ENCODE measurements at regions not wholly inside any gene's neighbourhood (a gene's known extent, or its start where the extent isn't known, plus 50 kb on each side); places are given as distances from the start of the nearest gene placed in this dataset.

DNA sequence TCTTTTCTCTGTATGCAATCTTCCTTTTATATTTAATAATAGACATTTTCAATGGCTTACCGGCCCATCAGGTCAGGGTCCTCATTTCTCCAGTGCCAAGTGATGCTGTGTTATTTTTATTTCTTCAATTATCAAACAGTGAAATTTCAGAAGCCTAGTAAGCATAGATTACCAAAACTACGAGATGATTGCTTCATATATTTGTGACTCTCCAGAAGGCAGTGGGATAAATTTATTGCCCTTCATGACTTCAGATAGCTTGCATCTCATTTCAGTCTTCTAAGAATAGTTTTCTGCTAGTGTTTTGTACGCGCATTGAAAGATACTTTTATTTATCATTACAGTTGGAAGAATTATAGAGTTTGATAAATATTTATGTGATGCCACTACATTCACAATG, 139.6 kb downstream of the FAT3 start:
- no CpG with 5 or more reads among the region's 4 CpGs for WGBS (ENCODE audit: extremely low coverage, insufficient read length, low lambda C conversion rate)
- H4K8ac ChIP-seq (replicated peaks; ENCODE audit: insufficient read length, low read depth, low read length), result no peak overlapping the region
- no peaks in the 10 kb centered on the region for H4K20me1 ChIP-seq (ENCODE audit: control insufficient read depth, insufficient read depth, insufficient read length)
- H2AK5ac ChIP-seq (ENCODE audit: insufficient read length, low read length), result no peak overlapping the region
- H3K4me3 Mint-ChIP-seq, result no peak overlapping the region
- peaks cover 3% of the 10 kb centered on the region; the same call in 1 of the 2 replicates for H3K4me1 ChIP-seq (ENCODE audit: insufficient read depth, low read length)
- no peaks in the 10 kb centered on the region for H3K9me3 ChIP-seq (ENCODE audit: control insufficient read depth, low read depth, low read length)
- H3K27ac Mint-ChIP-seq, result no peak overlapping the region
- H3K27me3 ChIP-seq (ENCODE audit: insufficient read depth, low read length), result no peaks in the 10 kb centered on the region
- H2BK120ac ChIP-seq (ENCODE audit: low read depth, low read length, poor library complexity, severe bottlenecking), result no peak overlapping the region
- H3K79me1 ChIP-seq (ENCODE audit: insufficient read depth, low read depth, low read length, poor library complexity, severe bottlenecking), result no peaks in the 10 kb centered on the region
- H3K4me2 ChIP-seq (ENCODE audit: insufficient read depth, insufficient read length, low read length), result no peak overlapping the region
- no peak overlapping the region for H2BK12ac ChIP-seq (ENCODE audit: insufficient read length, low read depth, low read length)
- H3K23ac ChIP-seq (ENCODE audit: insufficient read length, low read depth, low read length), result no peak overlapping the region
- no peak for TF ChIP-seq CTCF (conservative IDR thresholded peaks at IDR 0.05)
- H3K4ac ChIP-seq (ENCODE audit: low read depth, low read length), result no peak overlapping the region
- H3K9me3 Mint-ChIP-seq, result no peaks in the 10 kb centered on the region
- H3K56ac ChIP-seq (ENCODE audit: insufficient read length, low read depth, low read length), result no peak overlapping the region
- no peak overlapping the region for H2BK15ac ChIP-seq (ENCODE audit: low read depth, low read length)
- no peak overlapping the region for H2BK20ac ChIP-seq (ENCODE audit: low read depth, low read length, poor library complexity, severe bottlenecking)
- 0 out of 7 replicates have a peak, but pooled peaks cover 0 to 3% (median 0%) of the 10 kb centered on the region in 3 experiments for H3K36me3 Mint-ChIP-seq (ENCODE audit: insufficient read depth in 1 of 3, low read depth in 3 of 3)
- no peak overlapping the region for H3K27ac ChIP-seq (ENCODE audit: insufficient read length, low read depth, low read length)
- H4K91ac ChIP-seq (ENCODE audit: insufficient read length, low read depth, low read length), result no peak overlapping the region
- H3K14ac ChIP-seq (ENCODE audit: insufficient read depth, low read length), result no peak overlapping the region
- H2AFZ ChIP-seq (ENCODE audit: low read length), result no peak overlapping the region
- DNase-seq, result no peak
- no peaks in the 10 kb centered on the region for H3K23me2 ChIP-seq (ENCODE audit: insufficient read length, low read depth, low read length, poor library complexity, severe bottlenecking)
- no peak overlapping the region for H3T11ph ChIP-seq (ENCODE audit: low read length)
- no peaks in the 10 kb centered on the region for H3K27me3 Mint-ChIP-seq (ENCODE audit: low read depth)
- no peak overlapping the region for H2BK5ac ChIP-seq (ENCODE audit: insufficient read length, low read length)
- peaks cover 11% of the 10 kb centered on the region for H3K79me2 ChIP-seq (ENCODE audit: insufficient read depth, low read length)
- peaks cover 4 to 8% of the 10 kb centered on the region in 2 experiments for H3K4me1 Mint-ChIP-seq
- no peak overlapping the region for H3K9ac ChIP-seq (ENCODE audit: extremely low read depth, insufficient read length, low read length)
- H3K18ac ChIP-seq (ENCODE audit: insufficient read length, low read depth, low read length), result no peak overlapping the region
- no peak overlapping the region for H4K5ac ChIP-seq (ENCODE audit: insufficient read length, low read depth, low read length)
